Mucosa of stomach (tissue), 1 donor: ENCODE measurements at regions not wholly inside any gene's neighbourhood (a gene's known extent, or its start where the extent isn't known, plus 50 kb on each side); places are given as distances from the start of the nearest gene placed in this dataset.

Source experiments
- H3K27me3 ChIP-seq: one replicate; pipeline ENCODE4 v1.7.0; 2013; ENCODE audit warnings: mild to moderate bottlenecking, low read length; ENCODE audit not compliant: control insufficient read depth, insufficient read depth
- H3K36me3 ChIP-seq: one replicate; pipeline ENCODE4 v1.7.0; 2013; ENCODE audit warnings: low read length; ENCODE audit not compliant: control insufficient read depth, insufficient read depth
- H3K4me1 ChIP-seq: one replicate; pipeline ENCODE4 v1.7.0; 2013; ENCODE audit warnings: mild to moderate bottlenecking, low read length; ENCODE audit not compliant: control insufficient read depth, insufficient read depth
- H3K4me3 ChIP-seq: one replicate; pipeline ENCODE4 v1.7.0; 2013; ENCODE audit warnings: low read length
- H3K9ac ChIP-seq: one replicate; pipeline ENCODE4 v1.7.0; 2013; ENCODE audit warnings: mild to moderate bottlenecking, low read length, moderate library complexity
- H3K9me3 ChIP-seq: one replicate; pipeline ENCODE4 v1.7.0; 2013; ENCODE audit warnings: mild to moderate bottlenecking, low read length, moderate library complexity; ENCODE audit not compliant: control insufficient read depth
- donor health status: Pancreatic carcinoma.

GRCh38 chr6:163857421-163857820 lies 442.9 kb downstream of the QKI start:
- H3K36me3 ChIP-seq = no peaks in the 10 kb centered on the region
- no peak overlapping the region for H3K9ac ChIP-seq
- no peak overlapping the region for H3K4me3 ChIP-seq
- H3K4me1 ChIP-seq = no peaks in the 10 kb centered on the region
- no peaks in the 10 kb centered on the region for H3K9me3 ChIP-seq
- H3K27me3 ChIP-seq = no peaks in the 10 kb centered on the region

DNA sequence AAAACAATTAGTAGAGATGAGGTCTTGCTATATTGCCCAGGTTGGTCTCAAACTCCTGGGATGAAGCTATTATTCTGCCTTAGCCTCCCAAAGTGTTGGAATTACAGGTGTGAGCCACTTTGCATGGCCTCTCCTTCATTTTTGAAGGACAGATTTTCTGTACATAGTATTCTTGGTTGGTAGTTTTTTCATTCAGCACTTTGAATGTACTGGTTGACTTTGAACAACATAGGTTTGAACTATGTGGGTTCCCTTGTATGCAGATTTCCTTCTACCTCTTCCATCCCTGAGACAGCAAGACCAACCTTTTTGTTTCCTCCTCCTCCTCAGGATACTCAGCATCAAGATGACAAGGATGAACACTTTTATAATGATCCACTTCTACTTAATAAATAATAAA lies 436.4 kb downstream of the QKI start:
- no peaks in the 10 kb centered on the region for H3K27me3 ChIP-seq
- no peak overlapping the region for H3K4me3 ChIP-seq
- no peaks in the 10 kb centered on the region for H3K36me3 ChIP-seq
- H3K4me1 ChIP-seq = no peaks in the 10 kb centered on the region
- no peak overlapping the region for H3K9ac ChIP-seq
- H3K9me3 ChIP-seq = no peaks in the 10 kb centered on the region

DNA sequence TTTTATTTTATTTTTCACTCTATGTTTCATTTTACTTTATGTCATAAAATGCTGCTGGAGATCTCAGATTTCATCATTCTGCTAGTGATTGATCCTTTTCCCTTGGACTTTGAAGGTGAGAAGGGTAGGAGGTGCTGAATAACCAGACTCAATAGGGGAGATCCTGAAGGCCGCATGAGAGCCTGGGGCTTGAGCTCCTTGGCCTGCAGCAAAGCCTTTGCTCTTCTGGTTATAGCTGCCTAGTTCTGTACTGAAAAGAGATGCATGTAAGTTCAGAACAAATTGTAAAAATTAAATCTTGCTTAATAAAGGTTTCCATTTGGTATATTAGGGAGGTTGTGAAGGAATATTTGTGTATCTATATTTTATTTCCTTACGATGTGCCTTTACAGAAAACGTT lies 430.2 kb downstream of the QKI start:
- no peaks in the 10 kb centered on the region for H3K4me1 ChIP-seq
- no peak overlapping the region for H3K9ac ChIP-seq
- H3K27me3 ChIP-seq = no peaks in the 10 kb centered on the region
- no peak overlapping the region for H3K4me3 ChIP-seq
- no peaks in the 10 kb centered on the region for H3K36me3 ChIP-seq
- H3K9me3 ChIP-seq = no peaks in the 10 kb centered on the region

DNA sequence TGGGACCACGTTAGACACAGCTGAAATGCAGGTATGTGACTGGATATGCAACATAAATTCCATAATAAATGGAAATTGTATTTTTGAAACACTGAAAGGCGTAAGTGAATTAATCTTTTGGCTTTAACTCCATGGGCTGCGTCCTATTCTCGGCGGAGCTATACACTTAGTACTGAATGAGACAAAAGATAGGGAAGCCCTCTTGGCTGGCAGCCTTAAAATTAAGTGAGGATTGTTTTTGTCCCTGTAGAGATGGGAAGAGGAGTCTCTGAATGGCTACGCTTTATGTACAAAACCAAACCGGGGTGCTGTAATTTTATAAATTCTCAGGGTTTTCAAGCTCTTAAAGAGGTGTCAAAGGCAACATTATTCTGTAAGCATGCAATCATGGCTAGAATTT lies 429.8 kb downstream of the QKI start:
- H3K9ac ChIP-seq = no peak overlapping the region

GRCh38 chr6:163843218-163843617 lies 428.7 kb downstream of the QKI start:
- Histone ChIP-seq H3K4me3 (no peak overlapping the region), H3K9ac (no peak overlapping the region), H3K27me3 (no peaks in the 10 kb centered on the region), H3K36me3 (no peaks in the 10 kb centered on the region), H3K9me3 (no peaks in the 10 kb centered on the region), H3K4me1 (no peaks in the 10 kb centered on the region)

More for the DNA sequence above, 429.8 kb downstream of the QKI start:
- no peaks in the 10 kb centered on the region for H3K27me3 ChIP-seq
- H3K36me3 ChIP-seq = no peaks in the 10 kb centered on the region
- no peak overlapping the region for H3K4me3 ChIP-seq
- no peaks in the 10 kb centered on the region for H3K9me3 ChIP-seq
- no peaks in the 10 kb centered on the region for H3K4me1 ChIP-seq

DNA sequence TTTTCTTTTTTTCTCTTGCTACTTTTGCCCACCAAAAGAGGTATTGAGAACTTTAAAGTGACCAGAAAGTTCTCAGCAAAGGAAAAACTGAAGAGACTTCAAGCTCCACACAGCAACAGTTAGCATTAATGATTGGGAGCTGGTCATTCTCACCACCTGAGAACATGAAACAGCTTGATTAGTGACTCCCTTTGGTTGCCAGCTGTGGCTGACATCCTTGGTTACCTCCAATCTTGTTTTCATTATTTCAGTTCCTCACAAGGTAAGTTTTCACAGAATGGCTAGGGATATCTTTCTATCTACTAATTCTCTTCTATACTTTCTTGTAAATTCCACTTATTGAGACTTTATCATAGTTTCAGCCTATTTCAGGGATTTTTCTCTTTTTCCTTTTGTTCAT lies 427.9 kb downstream of the QKI start:
- no peak overlapping the region for H3K9ac ChIP-seq
- H3K36me3 ChIP-seq = no peaks in the 10 kb centered on the region
- no peaks in the 10 kb centered on the region for H3K9me3 ChIP-seq
- H3K4me1 ChIP-seq = no peaks in the 10 kb centered on the region
- no peak overlapping the region for H3K4me3 ChIP-seq
- no peaks in the 10 kb centered on the region for H3K27me3 ChIP-seq

GRCh38 chr6:163841733-163842132 lies 427.2 kb downstream of the QKI start:
- Histone ChIP-seq H3K4me3 (no peak overlapping the region), H3K9me3 (no peaks in the 10 kb centered on the region), H3K36me3 (no peaks in the 10 kb centered on the region), H3K9ac (no peak overlapping the region), H3K4me1 (no peaks in the 10 kb centered on the region), H3K27me3 (no peaks in the 10 kb centered on the region)

DNA sequence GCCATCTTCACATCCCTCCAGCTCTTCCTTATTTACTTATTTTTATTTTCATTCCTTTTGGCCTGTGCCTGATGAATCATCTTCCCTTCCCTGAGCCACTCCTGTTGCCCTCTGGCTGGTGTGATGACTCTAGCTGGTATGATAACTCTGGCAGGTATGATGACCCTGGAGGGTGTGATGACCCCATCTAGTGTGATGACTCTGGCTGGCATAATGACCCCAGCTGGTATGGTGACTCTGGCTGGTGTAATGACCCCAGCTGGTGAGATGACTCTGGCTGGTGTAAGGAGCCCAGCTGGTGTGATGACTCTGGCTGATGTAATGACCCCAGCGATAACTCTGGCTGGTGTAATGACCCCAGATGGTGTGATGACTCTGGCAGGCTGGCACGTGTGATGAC lies 426.8 kb downstream of the QKI start:
- H3K4me3 ChIP-seq = no peak overlapping the region
- H3K9me3 ChIP-seq = no peaks in the 10 kb centered on the region
- no peak overlapping the region for H3K9ac ChIP-seq
- no peaks in the 10 kb centered on the region for H3K4me1 ChIP-seq
- no peaks in the 10 kb centered on the region for H3K27me3 ChIP-seq
- no peaks in the 10 kb centered on the region for H3K36me3 ChIP-seq

GRCh38 chr6:163840880-163841279 lies 426.4 kb downstream of the QKI start:
- Histone ChIP-seq H3K4me1 (no peaks in the 10 kb centered on the region), H3K36me3 (no peaks in the 10 kb centered on the region), H3K9ac (no peak overlapping the region), H3K4me3 (no peak overlapping the region), H3K9me3 (no peaks in the 10 kb centered on the region), H3K27me3 (no peaks in the 10 kb centered on the region)

DNA sequence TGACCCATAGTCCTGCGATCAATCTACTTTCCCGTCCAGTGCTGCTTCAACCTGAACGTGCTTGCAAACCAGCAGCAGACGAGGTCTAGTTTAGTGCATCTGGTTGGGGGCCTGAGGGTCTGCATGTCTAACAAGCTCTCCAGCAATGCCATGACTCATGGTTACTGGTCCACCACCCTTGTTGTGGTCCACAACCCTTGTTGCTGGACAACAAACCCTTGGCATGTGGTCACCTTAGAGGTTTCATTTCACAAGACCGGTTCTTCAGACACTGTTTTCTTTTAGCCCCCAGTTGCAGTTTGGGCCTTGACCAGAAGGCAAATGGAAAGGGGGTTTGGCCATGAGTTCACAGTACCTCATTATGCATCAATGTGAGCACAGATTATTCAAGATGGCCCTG lies 424.8 kb downstream of the QKI start:
- no peaks in the 10 kb centered on the region for H3K4me1 ChIP-seq
- H3K9me3 ChIP-seq = no peaks in the 10 kb centered on the region

GRCh38 chr6:163837691-163838431 lies 423.3 kb downstream of the QKI start:
- no peaks in the 10 kb centered on the region for H3K4me1 ChIP-seq
- H3K36me3 ChIP-seq = no peaks in the 10 kb centered on the region
- no peaks in the 10 kb centered on the region for H3K9me3 ChIP-seq
- no peaks in the 10 kb centered on the region for H3K27me3 ChIP-seq
- H3K4me3 ChIP-seq = no peak overlapping the region
- no peak overlapping the region for H3K9ac ChIP-seq

More for the DNA sequence above, 424.8 kb downstream of the QKI start:
- Histone ChIP-seq H3K36me3 (no peaks in the 10 kb centered on the region), H3K27me3 (no peaks in the 10 kb centered on the region), H3K4me3 (no peak overlapping the region), H3K9ac (no peak overlapping the region)

DNA sequence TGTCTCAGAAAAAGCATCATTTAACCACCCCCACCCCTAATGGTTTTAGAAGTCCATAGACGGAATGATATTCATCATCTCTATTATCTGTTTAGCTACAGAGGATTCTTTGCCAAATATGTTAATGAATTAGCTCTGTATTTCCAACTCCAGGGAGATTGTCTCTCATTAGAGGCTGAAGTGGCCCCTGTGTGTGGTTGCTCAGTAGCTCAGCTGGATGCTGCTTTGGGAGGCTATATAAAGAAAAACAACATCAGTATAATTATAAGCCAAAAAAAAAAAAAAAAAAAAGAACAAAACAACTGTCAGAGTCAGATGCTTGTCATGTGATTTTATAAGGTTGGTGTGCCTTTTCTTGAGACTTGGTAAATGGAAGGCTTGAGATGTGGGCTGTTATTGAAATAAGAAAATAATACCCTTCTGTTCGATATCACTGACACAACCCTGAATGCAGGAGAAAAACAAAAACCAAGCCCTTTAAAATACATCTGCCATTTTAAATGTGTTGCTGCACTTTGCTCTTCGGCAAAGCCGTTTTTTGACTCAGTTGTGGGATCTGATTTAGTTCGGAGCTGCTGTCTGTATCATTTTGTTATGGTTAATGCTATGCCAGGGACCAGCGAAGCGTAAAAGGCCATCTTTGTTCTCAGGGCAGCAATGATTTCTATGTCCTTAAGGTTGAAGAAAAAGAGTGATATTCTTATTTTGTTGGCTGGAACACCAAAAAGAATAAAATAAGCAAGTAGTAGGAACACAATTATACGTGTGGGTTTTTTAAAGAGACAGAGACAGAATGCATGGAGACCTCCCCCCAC lies 422.6 kb downstream of the QKI start:
- H3K9ac ChIP-seq = no peak overlapping the region
- H3K36me3 ChIP-seq = no peaks in the 10 kb centered on the region
- no peak overlapping the region for H3K4me3 ChIP-seq
- no peaks in the 10 kb centered on the region for H3K27me3 ChIP-seq
- H3K4me1 ChIP-seq = no peaks in the 10 kb centered on the region
- H3K9me3 ChIP-seq = no peaks in the 10 kb centered on the region
